ENCODE measurements at regions not wholly inside any gene's neighbourhood (a gene's known extent, or its start where the extent isn't known, plus 50 kb on each side); places are given as distances from the start of the nearest gene placed in this dataset.
"Not testable (repeated sequence)": the region's sequence is repeated elsewhere in the genome, so short reads cannot be mapped to it uniquely, and the experiment has no call there.

DNA sequence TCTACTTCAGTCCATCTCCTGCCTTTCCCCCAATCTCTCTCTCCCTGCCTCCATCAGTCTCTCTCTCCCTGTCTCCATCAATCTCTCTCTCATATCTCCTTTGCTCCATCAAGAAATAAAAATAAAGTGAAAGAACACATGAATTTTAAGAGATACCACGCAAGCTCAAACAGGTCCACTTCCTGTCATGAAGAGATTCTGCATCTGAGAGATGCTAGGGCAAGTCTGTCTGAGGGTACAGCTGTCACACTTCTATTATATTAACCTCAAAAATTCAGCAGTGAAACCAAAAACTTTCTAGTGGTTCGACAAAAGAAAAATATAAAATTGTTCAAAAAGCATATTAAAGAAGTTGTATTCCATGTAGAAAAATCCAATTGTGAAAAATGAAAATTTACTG, 296.8 kb upstream of the RSPO3 start:
- DNase-seq = no peak

DNA sequence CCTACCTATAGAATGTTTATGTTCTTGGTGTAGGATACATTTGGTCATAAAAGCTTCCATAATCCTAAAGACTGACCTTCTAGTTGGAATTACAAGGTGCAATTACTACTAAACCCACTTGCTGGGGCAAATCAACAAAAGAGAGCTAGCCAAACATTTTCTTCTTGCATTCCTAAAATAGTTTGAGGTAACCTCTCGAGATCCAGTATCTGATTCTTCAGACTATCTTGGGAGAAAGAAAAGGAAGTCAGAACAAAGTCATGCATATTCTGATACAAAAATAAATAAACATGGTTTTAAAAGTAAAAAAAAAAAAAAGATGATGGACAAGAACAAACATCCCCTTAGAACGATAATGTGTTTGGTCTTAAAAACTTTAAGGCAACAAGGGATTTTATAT, 294.2 kb upstream of the RSPO3 start:
- DNase-seq = no peak

DNA sequence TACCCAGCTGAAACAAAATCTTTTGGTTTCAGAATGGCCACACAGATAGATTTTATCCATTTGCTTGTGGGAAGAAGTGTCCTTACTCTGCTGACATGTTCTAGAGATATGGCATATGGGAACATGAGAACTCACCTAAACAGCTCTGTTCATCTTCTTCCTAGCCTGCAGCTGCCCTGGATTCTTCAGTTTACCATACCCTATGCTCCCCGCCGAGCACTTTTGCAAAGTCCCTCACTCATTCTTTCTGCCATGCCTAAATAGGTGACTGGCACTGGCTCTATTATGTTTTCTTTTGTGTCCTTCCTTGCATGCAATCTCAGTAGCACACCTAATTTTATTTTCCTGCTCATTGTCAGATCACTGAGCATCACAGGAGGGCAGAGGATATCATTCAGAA, 293.7 kb upstream of the RSPO3 start:
- no peak for DNase-seq

DNA sequence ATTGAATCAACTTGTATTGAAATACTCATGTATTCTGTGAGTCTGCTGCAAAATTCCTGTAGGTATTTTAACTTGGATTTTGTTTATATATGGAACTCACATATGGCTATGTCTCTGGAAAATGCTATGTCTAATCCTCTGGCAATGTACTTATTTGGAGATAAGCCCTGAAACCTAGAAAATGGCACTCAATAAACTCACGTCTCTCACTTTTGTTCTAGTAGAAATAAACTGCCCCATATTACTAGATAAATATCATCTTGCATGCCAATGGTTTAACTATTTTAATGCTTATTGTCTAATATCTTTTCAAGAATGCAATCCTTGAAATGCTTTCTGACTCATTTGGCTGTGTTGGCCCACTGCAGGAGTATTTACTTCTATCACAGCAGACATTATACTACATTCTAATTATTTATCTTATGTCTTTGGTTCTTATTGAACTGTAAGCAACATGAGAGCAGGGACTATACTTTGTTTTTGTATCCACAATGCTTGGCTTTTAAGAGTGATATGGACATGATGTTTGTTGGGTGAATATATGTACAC, 292.2 kb upstream of the RSPO3 start:
- DNase-seq = no peak

DNA sequence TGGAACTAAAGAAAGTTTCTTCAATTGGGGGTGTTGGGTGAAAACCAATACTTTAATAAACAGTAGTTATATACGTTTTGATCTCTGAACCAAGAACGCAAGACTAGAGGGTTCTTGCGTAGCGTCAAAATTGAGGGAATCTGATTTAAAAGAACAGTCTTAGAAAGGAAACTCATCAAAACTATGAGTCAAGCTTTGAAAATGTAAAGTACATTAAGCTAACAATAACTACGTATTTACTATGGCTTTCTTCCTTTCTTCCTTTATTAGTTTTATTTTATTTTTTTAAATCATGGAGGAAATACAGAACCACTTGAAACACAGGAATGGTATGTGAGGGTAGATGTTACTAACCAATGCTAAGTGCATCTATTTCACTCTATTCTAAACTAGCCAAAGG, 287.0 kb upstream of the RSPO3 start:
- no peak for DNase-seq

DNA sequence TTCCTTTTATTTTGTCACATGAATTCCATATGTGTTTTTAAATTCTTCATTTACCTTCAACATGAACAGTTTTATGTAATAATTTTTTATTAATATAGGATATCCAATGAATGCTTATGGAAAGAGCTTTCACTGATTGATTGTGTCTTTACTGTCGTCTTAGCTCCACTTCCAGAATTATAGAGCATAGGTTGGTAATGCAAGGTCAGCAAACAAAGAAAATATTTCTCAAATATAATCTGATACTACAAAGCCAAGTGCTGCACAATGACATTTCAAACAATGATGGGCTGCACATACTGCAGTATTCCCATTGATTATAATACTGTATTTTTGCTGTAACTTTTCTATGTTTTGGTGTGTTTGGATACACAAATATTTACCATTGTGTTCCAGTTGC, 275.7 kb upstream of the RSPO3 start:
- DNase-seq = no peak

DNA sequence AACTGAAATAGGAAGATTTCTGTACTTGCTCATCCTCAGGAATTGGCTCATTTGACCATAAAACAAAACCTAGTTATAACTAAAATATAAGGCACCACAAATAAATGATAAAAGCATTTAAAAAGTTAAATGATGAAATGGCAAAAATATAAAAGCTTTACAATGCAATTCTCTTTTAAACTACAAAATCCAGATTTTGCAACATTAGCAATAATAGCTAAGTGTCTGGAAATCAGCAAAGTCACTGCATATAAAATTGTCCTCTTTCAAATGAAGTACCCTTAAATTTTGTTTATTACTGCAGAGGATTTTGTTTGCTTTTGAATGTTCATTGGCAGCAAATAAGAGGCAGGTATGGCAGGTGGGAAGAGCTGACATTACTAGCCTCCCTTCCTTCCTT, 270.4 kb upstream of the RSPO3 start:
- DNase-seq = no peak

DNA sequence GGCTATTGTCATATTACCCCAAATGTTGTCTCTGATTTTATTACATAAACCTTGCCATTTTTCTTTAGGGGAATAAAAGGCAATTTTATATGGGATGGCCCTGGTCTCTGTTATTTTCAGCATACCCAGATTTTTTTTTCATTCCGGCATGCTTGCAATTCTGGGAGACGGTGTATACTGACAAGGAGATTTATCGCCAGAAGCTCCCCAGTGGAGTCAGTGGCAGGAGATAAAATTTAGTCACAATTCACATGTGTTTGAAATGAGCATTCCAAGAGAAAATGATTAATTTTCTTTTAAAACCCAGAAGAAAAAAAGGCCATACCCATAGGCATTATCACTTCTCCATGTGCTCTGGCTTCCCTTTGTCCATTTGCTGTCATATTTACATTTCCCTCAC, 250.8 kb upstream of the RSPO3 start:
- no peak for DNase-seq

DNA sequence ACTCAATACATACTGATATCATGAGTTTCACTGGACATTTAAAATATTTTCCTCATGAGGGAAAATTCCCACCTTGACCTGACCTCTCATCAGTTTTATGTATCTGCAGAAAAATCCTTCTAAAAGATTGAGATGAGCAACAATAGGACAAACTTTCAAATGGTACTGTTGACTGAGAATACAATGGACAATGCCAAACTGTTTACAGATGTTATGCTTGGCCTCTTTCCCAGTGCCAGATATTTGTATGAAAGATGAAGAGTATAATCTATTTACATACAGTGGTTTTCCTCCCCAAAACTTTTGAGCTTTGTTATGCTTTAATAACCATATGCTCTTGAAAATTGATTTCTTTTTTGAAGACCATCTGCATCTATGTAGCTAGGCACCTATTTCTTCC, 245.1 kb upstream of the RSPO3 start:
- DNase-seq = no peak

DNA sequence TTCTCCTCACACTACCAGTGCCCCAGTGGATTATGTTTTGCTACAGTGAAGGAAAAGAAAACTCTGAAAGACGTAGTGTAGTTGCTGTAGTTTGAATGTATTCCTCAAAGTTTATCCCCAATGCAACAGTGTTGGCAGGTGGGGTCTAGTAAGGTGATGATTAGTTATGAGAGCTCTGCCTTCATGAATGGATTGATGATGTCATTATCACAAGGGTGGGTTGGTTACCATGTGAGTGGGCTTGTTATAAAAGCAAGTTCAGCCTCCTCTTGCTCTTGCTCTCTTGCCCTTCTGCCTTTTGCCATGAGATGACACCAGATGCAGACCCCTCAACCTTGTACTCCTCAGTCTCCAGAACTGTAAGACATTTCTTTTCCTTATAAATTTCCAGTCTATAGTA, 244.7 kb upstream of the RSPO3 start:
- DNase-seq = no peak

DNA sequence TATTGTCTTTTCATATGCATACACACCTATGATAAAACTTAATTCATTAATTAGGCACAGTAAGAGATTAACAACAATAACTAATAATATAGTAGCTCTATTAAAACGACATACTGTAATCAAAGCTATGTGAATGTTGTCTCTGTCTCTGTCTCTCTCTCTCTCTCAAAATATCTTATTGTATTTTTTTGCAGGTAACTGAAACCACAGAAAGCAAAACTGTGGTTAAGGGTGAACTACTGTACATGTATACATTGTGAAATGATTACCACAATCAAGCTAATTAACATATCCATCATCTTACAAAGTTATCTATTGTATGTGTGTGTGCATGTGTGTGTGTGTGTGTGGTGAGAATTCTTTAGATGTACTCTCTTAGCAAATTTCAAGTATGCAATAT, 242.0 kb upstream of the RSPO3 start:
- no peak for DNase-seq

DNA sequence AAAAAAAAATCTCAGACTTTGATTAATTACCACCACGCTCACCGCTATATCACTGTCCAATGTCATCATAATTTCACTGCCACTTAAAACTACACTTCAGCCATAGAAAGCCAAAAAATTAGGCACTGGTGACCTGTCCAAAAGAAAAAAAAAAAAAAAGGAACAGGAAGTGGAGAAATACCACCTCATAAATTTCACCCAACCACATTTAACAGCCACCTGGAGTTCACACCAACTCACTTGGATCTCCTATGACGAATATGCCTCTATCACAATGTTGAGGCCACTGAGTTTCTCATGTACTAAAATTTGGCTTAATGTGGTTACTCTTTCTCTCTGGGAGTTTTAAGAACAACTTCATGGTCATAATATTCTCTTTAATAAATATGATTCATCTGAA, 237.5 kb upstream of the RSPO3 start:
- DNase-seq = no peak

DNA sequence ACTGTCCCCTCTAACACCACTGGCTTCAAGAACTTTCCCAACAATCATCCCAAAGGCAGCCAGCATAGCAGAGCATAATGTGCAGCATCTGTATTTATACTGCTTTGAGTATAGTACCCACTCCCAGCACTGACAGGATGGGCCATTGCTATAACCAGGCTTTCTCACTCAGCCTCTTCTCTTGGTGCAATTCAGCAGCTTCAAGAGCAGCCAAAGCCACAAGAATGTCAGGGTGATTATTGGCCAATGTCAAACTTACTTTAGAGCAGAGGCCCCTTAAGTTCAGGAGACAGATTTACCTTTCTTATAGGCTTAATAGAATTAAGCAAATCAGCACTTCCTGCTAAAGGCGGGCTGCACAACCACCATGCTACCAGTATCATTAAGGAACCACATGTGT, 232.4 kb upstream of the RSPO3 start:
- no peak for DNase-seq

DNA sequence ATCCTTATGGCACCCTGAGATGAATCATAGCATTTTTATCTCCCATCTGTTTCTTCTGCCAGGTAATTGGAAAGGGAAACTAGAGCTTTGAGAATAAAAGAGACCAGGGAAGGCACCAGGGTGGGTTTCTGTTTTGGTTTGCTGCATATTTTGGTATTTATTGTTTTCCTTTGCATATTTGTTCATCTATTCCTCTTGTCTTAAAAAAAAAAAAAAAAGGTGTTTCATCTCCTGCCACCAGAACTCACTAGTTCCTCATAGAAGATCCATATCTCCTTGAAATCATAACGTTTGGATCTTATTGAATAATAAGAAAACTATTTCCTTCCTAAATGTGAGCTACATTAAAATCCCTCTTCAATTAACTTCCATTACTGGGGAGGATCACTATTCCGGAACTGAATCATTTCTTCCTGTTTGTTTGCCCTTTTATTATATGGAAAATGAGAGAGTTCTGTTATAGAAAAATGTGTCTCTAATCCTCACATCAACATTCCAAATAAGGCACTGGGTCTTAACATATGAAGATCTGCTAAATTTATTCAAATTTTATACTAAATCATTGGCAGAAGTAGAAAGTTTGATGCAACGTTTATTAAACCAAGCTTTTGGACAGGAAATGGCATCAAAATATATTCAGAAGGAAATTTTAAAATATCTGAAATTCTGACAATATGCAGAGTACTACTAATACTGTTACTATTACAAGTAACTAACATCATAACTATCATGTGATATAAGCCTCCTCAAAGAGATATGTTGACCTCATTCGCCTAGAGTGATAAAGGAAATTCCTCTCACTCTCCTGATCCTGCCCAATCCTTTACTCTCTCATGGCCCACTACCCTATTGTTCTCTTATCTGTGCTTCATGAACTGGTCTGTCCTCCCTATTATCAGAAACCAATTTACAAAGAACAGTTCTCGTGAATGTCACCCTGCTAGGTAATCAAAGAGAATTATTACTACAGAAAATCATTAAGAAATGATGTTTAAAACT, 229.4 kb upstream of the RSPO3 start:
- DNase-seq = no peak

DNA sequence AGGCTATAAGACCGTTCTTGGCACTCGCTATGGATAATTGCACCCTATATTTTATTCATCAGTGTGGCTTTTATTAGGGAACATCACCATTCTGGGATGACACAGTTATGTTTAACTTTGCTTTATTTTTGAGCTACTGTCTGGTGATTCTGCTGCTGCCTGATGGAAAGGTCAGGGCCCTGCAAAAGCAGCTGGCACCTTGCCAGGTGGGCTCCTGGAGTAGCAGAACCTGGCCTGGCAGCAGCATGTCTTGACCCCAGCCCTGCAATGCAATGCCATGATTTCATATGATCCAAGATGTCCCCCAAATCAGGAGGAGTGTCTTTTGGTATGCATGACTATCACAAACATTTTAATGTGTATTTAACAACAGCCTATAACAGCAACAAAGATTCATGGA, 228.4 kb upstream of the RSPO3 start:
- no peak for DNase-seq

DNA sequence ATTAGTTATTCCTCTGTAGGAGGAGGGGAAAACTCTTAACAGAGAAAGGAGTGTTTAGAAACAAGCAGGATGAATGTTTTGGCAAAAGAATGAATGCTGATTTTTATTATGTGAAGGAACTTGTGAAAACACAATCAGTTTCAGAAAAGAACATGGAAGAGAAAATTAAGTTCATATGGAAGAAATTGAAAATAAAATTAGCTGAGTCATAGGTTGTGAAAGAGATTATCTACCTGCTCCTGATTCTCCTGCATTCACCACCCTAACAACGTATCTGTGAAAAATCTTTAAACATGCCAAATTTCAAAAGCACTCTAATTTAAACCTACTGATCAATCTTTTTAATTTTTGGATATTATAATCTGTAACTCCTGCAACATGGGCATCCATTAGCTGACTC, 227.3 kb upstream of the RSPO3 start:
- DNase-seq = no peak

DNA sequence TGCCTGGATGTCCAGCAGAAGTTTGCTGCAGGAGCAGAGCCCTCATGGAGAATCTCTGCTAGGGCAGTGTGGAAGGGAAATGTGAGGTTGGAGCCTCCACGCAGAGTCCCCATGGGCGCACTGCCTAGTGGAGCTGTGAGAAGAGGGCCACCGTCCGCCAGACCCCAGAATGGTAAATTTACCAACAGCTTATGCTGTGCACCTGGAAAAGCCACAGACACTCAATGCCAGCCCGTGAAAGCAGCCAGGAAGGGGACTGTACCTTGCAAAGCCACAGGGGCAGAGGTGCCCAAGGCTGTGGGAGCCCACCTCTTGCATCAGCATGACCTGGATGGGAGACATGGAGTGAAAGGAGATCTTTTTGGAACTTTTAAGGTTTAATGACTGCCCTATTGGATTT, 225.6 kb upstream of the RSPO3 start:
- not testable (repeated sequence) for DNase-seq

DNA sequence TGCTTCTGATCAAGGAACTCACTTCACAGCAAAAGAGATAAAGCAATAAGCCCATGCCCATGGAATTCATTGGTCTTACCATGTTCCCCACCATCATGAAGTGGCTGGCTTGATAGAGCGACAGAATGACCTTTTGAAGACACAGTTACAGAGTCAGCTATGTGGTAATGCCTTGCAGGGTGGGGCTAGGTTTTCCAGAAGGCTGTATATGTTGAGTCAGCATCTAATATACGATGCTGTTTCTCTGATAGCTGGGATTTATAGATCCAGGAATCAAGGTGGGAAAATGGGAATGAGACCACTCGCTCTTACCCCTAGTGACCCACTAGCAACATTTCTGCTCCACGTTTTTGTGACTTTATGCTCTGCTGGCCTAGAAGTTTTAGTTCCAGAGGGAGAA, 220.7 kb upstream of the RSPO3 start:
- no peak for DNase-seq

DNA sequence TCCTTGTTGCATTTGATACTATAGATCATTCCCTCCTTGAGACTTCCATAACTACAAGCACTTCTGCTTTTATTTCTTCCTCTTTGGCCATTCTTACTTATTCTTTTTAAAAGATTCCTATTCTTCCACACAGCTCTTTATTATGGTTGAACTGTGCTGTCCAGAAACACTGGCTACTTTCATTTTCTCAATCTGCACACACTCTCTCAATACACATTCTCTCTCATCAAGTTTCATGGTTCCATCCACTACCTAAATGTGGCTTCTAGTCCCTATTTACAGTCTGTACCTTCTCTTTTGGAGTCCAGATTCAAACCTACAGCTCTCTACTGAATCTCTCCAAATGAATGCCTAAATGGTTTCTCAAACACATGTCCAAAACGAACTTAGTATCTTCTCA, 214.3 kb upstream of the RSPO3 start:
- DNase-seq = no peak

DNA sequence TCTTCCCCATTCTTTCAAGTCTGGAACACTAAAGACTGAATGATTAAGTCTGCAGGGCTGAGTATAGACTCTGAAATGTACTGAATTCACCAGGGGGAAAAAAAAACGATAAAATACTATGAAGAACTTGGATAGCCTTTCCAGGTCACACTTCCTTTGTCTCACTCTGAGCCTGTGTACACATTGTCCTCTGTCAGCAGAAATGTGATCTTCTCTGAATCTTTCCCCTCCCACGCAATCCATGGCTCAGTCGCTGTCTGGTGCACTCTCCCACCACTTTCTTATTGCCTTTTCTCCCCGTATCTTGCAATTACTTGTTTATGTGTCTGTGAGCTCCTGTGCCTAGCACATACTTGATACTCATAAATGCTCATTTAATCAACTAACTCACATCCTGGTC, 212.6 kb upstream of the RSPO3 start:
- DNase-seq = no peak

DNA sequence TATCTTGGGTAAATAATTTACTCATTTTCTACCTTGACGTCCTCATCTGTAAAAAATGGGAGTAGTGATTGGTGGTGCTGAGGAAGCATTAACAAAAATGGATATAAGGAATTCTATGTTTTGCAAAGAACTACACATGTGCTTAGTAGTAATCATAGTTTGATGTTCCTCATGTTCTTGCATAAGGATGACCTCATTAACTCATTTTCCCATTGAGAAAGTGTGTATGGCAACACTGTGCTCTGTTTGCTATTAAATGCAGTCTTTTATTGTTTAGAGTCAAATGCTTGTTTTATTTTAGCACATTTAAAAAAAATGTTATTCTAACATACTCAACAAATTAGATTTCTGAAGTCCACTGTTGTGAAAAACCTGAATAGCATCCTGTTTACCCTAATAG, 211.2 kb upstream of the RSPO3 start:
- no peak for DNase-seq

DNA sequence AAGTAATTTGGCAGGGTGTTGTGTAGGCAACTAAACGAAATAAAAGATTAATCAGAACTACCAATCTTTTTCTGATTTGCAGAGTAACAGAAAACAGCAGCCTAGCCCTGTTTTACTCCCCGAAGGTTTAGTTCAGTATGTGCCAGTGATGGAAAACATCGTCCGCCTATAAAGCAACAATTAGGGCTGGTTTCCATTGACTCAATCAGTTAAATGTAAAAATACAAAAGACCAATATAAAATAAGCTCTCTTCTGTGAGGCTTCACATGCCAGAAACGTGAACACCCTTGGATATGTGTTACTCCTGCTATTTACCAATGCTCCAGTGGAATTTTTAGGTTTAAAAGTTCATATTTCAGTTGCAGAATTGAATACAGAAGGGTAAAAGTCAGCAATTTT, 210.5 kb upstream of the RSPO3 start:
- no peak for DNase-seq

DNA sequence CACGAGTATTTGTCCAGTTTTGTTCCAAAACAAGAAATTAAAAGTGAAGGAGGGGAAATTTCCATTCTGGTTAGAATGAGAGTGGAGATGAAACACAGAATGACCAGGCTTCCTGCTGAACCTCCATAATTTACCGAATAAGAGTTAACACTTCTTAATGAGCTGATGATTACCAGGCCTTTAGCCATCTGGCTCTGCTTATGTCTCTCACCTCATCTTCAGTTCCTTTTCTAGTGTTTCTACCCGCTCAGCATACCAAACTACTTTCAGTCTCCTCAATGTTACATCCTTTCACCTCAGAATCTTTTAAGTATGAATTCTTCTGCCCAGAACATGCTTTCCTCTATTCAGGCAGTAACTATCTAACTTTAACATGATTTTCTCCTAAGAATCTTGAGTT, 209.0 kb upstream of the RSPO3 start:
- no peak for DNase-seq

DNA sequence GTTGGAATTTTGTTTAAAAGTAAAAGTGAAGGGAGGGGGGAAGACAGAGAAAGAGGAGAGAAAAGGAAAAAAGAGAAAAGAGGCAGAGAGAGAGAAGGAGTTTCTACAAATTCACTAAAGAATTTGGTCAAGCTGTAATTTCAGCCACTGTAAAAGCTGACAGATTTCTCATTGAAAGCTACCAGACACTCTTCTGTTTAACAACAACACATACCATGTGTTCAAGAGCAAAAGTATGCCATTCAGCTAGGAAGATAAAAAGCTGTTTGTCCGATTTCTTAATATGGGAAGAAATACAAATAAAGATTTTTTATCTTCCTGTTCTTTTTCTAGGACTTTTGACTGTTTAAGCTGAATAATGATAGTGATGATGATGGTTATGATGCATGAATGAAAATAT, 204.8 kb upstream of the RSPO3 start:
- no peak for DNase-seq

DNA sequence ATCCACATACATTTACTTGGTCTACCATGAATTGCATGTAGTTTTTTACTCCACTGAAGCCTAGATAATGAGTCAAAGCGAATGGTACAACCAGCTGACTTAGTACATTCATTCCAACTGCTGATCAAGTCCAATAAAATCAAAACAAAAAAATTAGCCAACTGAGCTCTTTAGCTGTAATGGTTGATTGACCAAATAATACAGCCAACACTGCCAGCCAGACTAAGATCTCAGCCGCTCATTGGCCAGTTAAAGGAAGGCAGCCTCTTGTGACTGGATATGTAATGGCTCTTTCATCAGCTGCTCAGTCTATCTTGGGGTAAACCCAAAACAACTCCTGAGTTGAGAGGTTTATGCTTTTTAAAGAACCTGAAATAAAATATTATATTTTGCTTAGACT, 204.3 kb upstream of the RSPO3 start:
- DNase-seq = no peak
